GM21423 (cell line): ENCODE measurements at regions not wholly inside any gene's neighbourhood (a gene's known extent, or its start where the extent isn't known, plus 50 kb on each side); places are given as distances from the start of the nearest gene placed in this dataset.

Experiments used
- ATAC-seq: cut with Tn5 transposase; IDR thresholded peaks from one replicate; pipeline ENCODE4 v1.9.1; 2021; ENCODE audit warnings: mild to moderate bottlenecking, moderate library complexity; ENCODE audit not compliant: unreplicated experiment

GRCh38 chr2:52886556-52886955 is 881.0 kb upstream of the CHAC2 start:
- ATAC-seq: no peak

DNA sequence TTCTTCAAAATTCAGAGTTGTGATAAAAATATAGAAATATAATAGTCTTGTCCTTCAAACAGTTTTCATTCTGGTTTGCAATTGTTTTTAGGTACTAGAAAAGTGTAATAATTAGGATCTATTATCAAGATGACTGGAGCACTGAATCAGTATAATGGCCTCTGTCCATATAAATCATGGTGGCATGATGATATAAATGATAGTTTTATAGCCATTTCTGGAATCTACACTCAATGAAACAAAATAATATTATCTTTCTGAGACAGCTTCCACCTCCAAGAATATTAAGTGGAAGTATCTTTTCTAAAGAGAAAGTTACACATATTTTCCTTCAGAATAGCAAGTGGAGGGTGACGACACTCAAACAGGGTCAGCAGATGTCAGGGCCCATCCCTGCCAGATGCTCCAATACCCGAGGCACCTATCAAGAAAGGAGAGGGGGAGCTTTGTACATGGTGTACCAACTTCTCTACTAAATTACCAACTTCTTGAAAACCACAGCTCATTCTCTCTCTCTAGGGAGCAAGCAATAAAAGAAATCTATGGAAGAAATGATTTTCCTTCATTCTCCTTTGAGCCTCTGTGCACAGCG is 882.7 kb upstream of the CHAC2 start:
- ATAC-seq: no peak

DNA sequence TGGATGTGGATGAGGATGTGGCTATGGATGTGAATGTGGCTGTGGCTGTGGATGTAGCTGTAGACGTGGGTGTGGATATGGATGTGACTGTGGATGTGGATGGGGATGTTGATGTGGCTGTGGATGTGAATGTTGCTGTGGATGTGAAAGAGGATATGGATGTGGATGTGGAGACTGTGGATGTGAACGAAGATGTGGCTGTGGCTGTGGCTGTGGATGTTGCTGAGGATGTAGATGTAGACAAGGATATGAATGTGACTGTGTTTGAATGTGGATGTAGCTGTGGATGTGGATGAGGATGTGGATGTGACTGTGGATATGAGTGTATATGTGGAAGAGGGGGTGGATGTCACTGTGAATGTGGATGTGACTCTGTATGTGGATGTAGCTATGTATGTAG is 884.6 kb upstream of the CHAC2 start:
- ATAC-seq: no peak

- no peak for ATAC-seq
Observed at GRCh38 chr2:52881606-52882005, 886.0 kb upstream of the CHAC2 start.

DNA sequence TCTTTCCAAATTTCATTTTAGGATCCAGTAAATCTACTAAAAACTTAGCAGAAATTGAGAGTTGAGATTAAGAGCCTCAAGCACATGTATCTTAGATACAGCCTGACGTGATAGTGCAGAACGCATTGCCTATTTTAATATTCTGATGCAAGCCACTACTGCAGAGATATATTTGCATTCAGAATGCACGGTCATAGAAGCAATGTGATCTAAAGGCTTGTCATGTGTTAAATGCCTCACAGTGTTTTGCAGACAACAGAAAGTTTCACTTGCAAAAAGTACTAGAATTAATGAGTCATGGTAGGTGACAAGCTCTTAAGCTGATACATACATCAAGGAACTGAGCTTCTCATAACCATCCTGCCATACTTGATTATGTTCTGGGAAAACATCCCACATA is 886.7 kb upstream of the CHAC2 start:
- no peak for ATAC-seq

- ATAC-seq: no peak
Observed at GRCh38 chr2:52879561-52879960, 888.0 kb upstream of the CHAC2 start.

DNA sequence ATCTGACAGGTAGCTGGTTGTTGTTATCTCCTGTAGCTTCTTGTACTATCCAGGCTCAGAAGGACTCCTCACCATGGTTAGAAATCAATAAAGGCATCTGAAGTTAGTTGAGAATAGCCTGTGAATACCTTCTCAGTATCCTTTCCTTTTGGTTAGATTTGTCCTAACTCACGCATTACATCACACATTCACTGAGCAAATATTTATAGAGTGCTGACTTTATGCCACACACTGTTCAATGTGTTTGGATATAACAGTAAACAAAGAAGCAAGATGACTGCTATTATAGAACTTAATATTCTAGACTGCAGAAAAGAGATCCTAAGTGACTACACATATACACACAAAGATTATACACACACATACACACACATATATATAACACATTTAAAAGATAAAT is 889.9 kb upstream of the CHAC2 start:
- ATAC-seq: no peak

GRCh38 chr2:52874466-52875106 is 893.0 kb upstream of the CHAC2 start:
- ATAC-seq: no peak

GRCh38 chr2:52862801-52863200 is 904.8 kb upstream of the CHAC2 start:
- ATAC-seq: no peak

DNA sequence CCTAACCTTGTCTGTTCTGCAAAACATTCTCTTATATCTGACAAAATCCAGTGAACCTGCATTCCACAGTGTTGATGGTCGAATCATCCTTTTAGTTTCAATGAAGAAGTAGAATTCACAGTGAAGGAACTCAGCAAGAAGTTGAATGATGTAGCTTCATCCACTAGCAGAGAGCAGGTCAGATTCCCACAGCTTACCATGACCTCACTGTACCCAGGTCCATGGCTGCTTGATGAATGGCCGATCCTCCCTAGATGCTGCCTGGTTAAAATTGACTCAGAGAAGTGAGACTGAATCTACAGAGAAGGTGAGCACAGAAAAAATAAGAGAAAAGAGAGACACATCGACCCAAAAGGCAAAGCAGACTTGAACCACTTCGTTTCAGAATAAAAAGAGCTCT is 906.0 kb upstream of the CHAC2 start:
- ATAC-seq: no peak

DNA sequence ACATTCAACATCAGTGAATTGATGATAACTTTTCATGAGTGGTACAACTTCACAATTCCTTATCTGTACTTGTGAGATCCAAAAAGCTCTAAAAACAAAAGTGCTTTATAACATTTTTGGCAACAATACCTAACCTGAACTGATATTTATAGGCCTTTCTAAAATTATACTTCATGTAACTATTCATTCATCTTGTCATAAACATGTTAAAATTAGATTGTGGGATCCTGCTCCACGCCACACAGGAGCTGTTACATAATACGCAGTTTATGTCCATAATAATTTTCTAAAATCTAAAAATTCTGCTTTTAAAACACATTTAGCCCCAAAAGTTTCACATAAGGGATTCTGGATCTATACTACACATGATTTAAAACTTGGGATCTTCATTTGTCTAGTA is 908.5 kb upstream of the CHAC2 start:
- ATAC-seq: no peak

- no peak for ATAC-seq
Observed at GRCh38 chr2:52857722-52858121, 909.9 kb upstream of the CHAC2 start.

DNA sequence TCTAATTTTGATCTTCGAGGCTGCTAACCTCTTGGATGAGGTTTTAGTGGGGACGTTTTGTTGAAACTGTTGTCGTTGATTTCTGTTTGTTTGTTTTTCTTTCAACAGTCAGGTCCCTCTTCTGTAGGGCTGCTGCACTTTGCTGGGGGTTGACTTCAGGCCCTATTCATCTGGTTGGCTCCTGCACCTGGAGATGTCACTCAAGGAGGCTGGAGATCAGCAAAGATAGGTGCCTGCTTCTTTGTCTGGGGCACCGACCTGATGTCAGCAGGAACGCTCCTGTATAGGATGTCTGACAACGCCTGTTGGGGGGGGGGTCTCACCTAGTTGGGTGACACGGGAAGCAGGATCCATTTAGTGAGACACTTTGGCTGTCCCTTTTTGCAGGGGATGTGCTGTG is 915.6 kb upstream of the CHAC2 start:
- no peak for ATAC-seq

DNA sequence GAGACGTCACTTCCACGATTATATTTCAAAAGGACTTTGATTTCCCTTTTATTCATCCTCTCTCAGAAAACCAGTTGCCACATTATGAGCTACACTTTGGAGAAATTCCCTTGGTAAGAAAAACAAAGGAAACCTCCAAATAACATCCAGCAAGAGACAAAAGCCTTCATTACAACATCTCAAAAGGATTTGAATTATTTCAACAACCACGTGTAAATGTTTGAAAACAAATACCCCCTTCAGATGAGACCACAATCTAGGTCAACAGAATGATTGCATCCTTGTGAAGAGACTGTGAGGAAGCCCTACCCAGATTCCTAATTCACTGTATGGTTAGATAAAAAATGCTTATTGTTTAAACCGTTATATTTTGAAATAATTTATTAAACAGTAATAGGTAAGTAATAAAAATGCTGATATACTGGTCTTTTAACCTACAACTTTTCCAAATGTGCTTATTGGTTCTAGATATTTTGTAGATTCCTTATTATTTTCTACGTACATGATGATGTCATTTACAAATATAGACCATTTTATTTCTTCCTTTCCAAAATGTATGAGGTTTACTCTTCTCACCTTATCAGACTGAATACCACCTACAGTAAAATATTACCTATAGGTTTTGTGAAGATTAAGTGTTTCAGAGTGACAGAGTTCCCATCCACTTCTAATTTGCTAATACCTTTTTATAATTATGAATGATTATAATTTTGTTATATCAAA is 922.7 kb upstream of the CHAC2 start:
- no peak for ATAC-seq

DNA sequence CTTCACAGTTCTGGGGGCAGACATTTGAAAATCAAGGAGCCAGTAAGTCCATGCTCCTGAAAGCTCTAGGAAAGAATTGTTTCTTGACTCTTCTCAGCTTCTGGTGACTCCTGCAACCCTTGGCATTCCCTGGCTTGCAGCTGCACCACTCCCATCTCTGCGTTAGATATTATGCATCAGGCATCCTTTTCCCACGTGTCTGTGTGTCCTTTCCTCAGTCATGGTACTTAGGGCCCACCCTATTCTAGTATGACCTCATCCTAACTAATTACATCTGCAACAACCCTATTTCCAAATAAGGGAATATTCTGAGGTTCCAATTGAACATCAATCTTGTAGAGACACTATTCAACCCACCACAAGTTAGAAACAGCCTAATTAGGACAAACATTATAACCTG is 931.7 kb upstream of the CHAC2 start:
- no peak for ATAC-seq

GRCh38 chr2:52831216-52831615 is 936.4 kb upstream of the CHAC2 start:
- ATAC-seq: no peak

DNA sequence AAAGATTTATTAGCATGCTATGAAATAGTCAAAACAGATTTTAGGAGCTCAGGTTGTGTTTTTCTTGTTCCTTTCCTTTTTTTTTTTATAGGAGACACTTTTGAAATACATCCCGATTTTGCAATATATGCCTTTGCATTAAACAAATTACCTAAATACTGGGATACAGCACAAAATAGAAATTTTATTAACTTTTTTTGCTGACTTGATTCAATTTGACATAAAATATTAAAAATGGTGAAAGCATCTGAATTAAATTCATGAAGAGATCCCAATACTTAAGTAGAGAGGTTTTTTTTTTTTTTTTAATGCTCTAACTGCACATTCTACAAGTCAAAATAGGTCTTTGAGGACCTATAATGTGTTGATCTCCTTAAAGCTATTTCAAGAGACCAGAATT is 939.5 kb upstream of the CHAC2 start:
- no peak for ATAC-seq

GRCh38 chr2:52821631-52822030 is 946.0 kb upstream of the CHAC2 start:
- no peak for ATAC-seq

DNA sequence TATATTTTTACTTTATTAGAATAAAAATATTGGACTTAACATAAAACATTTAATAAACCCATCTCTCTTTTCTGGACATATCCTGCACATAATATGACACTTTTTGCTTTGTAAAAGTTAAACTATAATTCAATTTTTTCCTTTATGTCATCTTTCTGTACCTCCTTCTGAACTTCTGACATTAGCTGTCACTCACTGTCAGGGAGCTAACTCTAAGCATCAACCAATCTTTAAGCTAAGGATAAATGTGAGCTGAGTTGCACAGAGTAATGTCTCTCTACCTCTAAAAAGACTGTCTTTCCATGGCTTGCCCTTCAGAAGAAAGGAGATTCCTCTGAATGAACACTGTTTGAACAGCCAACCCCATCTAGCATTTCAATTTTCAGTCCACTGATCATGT is 948.6 kb upstream of the CHAC2 start:
- ATAC-seq: no peak

DNA sequence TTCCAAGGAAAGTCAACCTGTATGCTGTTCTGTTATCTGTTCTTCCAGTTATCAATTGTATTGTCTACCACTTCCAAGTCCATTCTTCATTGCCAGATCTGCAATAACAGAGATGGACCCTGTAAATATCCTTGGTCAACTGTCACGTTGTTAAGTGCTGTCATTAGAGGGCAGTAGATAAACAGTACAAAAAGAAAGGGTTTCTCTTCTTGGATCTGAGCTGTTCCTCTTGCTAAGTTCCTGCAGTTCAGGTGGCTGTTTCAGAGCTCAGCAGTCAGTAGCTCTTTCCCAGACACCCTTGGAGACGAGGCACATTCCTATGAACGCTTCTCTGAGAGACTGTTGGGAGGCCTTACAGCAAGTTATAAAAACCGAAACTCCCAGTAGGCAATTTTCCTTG is 957.1 kb upstream of the CHAC2 start:
- no peak for ATAC-seq

- ATAC-seq: no peak
Observed at GRCh38 chr2:52805901-52806410, 961.6 kb upstream of the CHAC2 start.

DNA sequence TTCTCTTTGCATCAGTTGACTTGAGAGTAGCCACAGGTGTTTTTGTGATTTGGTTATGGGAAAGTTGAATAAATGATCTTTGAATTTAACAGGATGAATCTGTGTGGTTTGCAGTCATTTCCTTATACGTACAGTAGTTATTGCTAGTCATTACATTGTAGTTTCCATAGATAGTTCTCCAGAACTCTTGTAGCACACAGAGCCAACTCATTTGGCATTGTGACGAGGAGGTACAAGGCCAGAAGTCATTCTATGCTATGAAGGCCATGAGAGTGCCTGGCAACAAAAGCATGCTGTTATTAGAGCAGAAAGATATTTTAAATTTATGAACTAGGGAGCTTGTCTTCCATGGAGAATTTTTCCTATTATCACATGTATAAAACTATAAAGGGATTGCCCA is 973.0 kb upstream of the CHAC2 start:
- no peak for ATAC-seq
